GM18867 (cell line): ENCODE measurements at regions not wholly inside any gene's neighbourhood (a gene's known extent, or its start where the extent isn't known, plus 50 kb on each side); places are given as distances from the start of the nearest gene placed in this dataset.
A peak's percentile ranks its signal among the peaks of the same experiment; 100 is the strongest.

Source experiments
- ATAC-seq: cut with Tn5 transposase; IDR thresholded peaks from one replicate; pipeline ENCODE4 v1.9.1; 2021; ENCODE audit warnings: mild to moderate bottlenecking, moderate library complexity; ENCODE audit not compliant: unreplicated experiment

DNA sequence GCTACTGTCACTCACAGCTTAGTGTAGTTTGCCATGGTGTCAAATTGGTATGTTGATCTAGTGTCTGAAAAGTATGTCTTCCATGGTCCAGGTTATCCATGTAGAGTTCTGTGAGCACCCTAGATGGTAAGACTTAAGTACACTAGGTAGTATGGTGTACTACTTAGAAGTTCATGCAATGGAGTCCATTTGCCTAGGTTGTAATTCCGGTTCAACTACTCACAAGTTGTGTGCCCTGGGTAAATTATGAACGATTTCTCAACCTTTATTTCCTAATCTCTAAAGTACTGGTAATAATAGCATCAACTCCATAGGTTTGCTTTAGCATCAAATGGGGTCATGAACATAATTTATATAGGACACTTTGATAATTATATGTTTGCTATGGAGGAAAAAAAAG is 666.2 kb upstream of the CELF2 start:
- ATAC-seq: no peak

DNA sequence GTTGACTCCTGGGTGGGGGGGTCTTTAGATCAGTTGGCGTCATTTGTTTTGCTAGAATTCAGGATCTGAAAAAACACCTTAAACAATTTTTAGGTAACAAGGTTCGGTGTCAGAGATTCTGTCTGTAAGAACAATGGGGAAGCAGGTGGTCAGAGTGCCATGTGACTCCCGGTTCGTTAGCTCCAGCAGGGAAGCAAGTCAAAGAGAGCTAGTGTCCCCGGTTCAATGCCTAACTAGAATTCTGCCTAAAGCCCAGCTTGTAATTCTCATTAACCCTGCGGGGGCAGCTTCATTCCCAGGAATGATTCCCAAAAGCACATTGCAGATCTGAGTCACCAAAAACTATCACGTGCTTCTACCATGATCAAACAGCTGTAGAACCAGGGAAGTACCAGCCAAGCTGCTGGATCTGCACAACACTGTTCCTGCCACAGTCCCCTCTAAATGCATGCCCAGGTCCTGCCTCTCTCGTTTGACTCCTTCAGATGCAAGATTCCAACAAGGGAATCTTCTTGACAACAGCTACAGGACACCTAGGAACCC is 664.3 kb upstream of the CELF2 start:
- no peak for ATAC-seq

DNA sequence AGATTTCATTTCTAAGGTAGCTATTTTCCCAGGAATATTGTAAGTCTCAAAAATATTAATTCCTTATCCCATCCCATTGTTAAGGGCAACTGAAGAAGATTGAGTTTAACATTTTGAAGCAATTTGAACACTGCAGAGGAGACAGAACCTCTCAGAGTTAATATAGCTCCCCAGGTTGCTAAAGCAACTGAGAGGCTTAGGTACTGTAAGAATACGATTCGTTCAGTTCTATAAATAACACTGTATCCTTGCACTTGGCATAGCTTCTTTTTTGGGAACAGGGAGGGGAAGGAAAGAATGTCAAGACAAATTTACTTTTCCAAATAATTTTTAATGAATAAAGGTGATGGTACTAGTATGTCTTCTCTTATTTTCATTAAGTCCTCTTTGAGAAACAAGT is 658.4 kb upstream of the CELF2 start:
- no peak for ATAC-seq

DNA sequence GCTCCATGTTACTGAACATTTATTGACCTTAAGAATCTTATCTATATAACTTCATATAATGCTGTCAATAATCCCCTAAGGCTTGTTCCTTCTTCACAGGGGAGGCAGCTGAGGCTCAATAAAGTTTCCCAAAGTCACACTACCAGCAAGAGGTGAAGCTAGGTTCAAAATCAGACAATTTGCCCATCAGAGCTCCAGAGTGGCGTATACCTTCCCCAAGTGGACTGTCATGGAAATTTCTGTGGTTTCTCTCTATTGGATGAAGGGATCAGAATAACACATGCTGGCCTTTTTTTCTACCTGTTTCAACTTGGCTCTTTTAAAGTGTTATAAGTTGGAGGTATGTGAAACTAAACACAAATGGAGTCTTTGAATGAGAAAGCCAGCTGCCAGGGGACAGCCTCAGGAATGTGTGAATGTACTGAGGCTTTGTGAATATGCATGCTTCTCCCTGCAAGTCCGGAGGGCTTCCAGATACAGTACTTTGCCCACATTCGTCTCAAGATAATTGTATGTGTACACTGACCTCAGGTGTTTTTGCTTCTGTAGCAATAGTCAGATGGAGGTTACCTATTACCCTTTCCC is 656.3 kb upstream of the CELF2 start:
- no peak for ATAC-seq

DNA sequence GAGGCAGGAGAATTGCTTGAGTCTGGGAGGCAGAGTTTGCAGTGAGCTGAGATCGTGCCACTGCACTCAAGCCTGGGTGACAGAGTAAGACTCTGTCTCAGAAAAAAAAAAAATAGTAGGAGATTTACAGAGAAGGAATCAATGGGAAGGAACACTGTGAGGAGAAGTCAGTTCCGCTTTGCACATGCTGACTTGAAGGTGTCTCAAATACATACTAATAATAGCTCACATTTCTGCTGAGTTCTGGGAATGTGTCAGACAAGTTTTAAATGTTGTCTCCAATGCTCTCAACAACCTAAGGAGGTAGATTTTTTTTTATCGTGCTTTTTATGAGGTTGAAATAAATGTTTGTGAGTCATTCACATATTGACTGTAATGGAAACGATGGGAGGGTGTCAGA is 654.9 kb upstream of the CELF2 start:
- no peak for ATAC-seq

DNA sequence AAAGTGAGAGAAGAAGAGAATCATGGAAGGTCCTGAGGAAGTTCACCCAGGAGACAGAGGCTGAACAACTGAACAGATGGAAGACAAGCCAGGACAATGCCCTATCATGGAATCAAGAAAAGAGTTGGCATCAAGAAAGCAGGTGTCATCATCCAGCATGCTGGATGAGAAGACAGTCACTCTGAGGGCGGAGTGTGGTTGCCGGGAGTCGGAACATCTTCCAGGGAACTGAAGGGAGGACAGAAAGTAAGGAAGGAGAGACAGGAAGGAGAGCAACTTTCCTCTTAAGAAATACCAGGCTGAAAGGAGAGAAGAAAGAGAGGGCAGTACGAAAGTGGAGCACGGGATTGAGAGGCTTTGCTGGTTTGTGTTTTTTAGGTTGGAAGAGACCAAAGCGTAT is 654.5 kb upstream of the CELF2 start:
- no peak for ATAC-seq

DNA sequence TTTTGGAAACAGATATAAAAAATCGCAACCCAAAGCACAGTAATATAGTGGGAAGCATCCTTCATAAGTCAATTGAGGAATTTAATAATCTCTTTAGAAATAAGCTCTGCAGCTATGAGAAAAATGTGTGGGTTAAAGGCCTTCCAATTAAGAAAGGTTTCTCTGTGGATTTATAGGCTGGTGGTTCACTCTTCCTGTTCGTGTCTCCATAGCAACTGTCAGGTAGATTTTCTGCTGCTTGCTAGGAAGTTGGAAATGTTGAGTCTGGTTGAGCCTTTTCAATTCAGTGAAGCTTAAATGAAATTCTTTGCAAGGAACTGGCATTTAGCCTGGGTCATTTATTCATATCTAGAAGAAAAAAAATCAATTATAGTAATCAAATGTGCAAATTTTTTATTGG is 652.8 kb upstream of the CELF2 start:
- no peak for ATAC-seq

DNA sequence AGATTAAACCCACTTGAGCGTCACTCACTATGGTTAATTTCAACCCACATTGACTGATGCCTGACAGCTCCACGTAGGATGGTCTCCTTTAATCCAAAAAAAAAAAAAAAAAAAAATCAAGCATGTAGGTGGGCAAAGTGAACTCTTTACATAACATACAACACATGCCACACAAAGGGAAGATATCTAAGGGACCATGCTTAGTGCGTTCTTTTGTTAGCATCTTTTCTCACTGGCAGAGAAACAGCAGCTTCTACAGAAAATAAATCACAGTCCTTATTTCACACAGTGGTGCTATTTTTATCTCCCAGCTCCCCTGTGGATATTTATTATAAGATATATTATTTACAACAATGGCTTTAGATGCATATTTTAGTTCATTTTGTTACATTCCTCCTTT is 652.0 kb upstream of the CELF2 start:
- no peak for ATAC-seq

DNA sequence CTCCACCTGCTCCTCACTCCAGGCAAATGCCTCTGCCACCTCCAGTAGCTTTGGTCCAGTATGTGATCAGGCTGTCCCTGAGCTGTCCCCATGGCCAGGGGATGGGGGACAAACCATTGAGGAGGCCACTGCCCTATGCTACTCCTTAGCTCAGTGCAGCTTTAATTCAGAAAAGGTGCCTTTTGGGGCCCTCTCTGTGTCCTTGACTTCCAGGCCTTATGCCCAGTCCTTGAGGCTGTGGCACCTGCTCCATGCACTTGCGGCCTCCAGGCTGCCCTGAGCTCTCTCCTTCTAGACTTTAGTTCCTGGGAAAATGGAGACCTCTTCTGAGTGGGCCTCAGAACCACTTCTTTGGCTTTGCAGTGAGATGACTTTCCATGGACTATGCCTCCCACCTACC is 650.8 kb upstream of the CELF2 start:
- no peak for ATAC-seq

DNA sequence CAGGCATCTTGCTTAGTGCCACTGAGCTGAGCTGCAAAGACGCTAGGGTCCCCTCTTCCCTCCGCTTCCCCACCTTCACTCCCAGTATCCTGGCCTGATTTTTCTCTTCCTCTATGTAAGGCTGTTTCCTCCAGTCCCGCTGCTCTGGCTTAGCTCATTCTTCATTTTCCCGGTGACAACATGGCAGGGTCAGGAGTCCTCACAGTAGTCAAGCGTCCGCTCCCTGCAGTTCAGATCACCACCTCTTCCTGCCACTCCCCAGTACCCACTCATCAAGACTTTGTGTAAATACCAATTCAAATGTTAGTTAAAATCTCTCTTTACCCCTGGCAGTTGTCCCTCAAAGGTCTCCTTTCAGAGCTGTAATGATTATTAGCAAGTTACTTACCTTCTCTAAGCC is 650.4 kb upstream of the CELF2 start:
- no peak for ATAC-seq

DNA sequence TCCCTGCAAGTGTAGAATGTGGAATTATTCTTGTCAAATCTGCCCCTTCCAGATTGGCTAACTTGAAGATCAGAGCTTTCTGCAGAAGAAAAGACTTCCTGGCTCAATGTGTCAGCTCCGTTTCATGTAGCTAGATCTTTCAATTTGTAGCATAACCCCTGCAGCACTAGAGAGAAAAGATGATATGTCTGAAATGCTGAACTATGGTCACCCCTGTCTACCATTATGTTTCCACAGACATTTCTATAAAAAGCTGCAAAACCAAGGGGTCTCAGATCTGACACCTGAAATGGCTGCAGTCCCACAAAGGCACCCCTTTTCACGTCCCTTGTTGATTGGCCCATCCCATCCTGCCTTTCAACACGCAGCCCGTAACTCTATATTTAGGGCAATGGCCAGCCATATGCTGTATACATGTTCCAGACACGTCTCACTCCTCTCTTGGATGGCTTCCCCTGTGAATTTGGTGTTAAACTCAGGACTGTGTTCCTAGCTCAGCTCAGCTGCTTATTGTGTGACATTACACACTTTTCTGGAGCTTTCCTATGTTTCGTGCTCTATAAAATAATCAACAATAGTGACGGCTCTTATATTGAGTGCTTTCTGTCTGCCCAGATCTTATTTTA is 648.6 kb upstream of the CELF2 start:
- no peak for ATAC-seq

DNA sequence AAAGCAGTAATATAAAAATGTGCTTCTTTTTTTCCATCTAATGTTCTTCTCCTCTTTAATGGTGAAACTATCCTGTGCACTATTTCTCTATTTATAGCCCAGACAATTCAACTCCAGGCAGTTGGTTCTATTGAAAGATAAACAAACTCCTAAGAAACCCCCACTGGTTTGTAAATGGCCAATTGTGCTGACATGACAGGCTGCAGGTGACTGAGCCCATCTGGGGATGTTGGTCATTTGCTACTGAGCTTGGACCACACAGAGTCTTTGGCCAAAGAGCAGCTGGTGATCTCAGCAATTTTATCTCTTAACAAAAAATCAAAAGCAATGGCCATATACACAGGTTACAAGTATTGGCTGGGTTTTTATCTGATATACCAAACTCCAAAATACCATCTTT is 631.8 kb upstream of the CELF2 start:
- no peak for ATAC-seq

DNA sequence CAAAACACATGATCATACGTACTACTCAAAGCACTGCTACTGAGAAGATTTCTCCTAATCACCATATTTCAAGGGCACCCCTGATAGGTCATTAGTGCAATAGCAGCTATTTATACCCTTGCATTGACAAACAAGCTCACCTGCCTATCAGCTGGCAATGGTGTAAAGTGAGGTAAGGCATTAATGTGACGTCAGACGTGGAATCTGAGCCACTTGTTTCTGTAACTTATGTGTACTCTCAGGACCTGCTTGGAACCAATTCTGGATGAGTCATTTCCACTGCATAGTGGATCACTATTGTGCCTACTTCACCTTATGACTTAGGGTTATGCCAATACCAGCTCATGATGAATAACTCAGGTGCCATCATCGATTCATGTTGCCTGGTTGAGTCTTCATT is 628.5 kb upstream of the CELF2 start:
- ATAC-seq: no peak

DNA sequence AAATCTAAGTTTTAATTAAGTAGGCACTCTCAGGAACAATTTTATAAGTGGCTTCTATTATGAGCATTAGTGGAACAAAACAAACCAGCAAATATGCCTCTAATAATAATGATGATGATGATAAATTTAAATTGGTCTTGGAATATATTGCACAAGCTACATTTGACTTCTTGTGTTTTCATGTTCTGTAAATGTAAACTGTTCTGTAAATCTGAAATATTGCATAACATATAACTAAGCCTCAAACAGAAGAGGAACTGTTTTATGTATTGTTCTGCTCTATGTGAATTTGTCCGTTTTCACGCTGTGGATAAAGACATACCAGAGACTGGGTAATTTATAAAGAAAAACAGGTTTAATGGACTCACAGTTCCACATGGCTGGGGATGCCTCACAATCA is 625.2 kb upstream of the CELF2 start:
- ATAC-seq: no peak

DNA sequence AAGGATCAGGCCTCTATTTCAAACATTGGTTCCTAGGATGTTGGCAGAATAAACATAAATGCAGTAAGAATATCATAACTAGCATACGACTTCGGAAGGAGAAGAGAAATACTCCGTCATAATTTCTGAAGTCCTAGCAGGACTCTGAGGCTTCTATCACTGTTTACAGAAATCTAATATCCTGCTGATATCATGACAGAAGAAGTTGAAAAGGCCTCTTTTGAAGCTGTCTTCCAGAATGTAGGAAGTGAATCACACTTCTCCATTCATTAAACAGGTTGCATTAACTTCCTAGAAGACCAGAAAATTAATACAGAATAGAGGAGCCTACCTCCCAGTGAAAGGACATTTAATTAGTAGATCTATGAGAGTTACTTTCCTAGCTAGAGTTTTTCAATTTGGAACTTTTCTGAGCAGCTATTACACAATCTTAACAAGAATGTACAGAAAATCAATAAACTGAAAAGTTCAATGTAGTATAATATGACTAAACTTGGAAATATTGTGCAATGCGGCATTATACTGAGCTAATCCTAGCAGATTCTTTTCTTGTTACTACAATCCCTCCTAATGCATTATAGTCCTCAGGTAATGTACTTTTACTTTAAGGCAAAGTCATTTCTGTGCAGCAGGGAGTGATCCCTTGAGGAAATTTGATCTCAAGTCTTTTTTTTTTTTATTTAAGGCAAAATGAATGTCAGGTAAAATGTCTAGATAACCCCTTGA is 622.6 kb upstream of the CELF2 start:
- no peak for ATAC-seq

DNA sequence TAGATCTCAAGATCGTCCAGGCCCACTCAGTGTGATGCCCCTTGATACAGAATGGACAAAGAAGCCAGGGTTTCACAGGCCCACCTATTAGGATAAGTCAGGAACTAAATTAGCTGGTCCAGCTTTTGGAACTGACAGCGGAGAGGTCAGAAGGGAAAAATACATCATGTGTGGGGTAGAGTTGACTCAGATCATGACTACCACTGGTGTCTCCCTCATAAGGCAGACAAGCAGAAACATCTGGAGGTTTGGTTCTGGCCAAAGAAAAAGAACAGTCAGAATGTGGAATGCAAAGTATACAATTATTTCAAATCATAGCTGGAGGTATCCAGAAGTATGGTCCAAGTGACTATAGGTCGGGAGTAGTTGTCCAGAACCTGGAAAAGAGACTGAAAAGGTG is 621.1 kb upstream of the CELF2 start:
- ATAC-seq: no peak

DNA sequence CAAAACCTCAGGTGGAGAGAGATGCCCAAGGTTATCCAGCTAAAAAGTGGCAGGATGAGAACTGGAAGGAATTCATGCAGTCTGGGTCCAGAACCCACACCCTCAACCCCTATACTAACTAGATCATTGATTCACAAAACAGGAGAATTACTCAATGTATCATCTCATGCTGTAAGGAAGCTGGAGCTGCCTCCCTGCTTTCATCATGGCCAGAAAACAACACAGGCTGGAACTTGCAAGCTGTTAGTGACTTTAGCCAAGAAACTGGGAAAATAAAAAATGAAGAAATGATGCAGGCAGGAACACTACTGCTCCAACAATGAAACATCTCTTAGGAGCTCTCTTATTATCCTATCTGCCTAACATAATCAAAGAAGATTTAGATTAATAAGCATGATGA is 619.8 kb upstream of the CELF2 start:
- ATAC-seq: no peak

DNA sequence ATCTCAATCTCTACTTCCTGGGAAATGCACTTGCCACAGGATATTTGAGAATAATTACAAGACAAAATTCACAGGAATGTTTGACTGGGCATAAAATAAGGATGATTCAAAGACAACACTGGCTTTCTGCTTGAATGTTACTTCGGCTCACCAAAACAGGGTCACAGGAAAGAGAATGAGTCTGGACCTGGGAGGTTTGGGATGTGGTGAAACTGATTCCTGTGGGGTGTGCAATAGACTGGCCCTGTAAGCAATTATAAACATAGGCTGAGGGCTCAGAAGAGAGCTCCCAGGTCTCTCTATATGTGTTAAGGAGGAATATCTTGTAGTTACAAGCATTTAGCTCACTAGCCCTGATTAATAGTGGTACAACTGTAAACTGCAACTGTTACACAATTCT is 613.9 kb upstream of the CELF2 start:
- ATAC-seq: no peak

DNA sequence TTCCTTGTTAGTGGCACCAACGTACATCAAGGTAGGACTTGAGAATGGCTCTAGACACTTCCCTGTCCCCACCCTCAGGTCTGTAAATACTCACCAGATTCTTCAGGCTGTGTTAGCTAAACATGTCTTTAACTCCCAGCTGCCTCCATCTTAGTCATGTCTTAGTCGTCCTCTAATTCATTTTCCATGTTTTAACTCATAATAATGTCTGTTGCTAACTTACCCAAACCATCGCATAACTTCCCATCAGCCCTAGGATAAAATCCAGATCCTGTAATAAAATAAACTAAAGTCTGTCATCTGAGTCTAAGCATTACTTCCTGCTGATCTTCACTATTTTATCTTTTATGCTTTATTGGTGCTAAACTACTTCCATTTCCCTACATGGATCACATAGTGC is 600.0 kb upstream of the CELF2 start:
- no peak for ATAC-seq

DNA sequence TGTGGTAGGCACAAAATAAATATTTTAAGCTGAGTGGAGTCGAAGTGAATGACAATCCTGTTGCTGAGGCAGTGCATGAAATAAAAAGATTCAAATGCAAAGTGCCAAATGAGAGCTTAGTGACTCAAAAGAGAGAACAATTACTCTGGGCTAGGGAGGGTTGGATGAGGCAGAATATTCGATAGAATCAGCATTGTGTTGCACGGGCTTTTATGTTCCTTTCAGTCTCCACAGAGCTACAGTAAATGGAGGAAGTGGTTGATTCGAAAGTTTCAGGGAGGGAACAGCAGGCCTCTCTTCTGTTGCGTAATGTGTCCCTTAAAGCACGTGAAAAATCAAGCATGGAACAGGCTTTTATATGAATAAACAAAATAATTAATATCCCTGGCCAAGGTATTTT is 599.3 kb upstream of the CELF2 start:
- ATAC-seq: peak; percentile 98

DNA sequence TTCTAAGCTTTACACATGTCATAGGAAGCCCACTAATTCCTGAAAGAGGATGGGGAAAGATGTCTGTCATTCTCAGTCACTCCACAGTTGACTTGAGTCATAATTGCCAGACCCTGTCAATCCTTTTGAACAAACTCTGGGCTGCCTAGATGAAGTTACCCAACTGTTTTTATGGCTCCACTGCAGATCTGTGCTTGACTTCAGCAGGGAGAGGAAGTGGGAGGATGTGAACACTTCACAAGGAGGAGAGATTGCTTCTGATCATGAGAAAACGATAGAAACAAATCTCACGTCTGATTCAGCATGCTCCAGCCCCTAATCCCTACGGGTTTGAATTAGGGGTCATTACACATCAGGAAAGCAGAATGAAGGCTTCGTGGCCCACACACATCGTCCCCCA is 596.6 kb upstream of the CELF2 start:
- no peak for ATAC-seq

DNA sequence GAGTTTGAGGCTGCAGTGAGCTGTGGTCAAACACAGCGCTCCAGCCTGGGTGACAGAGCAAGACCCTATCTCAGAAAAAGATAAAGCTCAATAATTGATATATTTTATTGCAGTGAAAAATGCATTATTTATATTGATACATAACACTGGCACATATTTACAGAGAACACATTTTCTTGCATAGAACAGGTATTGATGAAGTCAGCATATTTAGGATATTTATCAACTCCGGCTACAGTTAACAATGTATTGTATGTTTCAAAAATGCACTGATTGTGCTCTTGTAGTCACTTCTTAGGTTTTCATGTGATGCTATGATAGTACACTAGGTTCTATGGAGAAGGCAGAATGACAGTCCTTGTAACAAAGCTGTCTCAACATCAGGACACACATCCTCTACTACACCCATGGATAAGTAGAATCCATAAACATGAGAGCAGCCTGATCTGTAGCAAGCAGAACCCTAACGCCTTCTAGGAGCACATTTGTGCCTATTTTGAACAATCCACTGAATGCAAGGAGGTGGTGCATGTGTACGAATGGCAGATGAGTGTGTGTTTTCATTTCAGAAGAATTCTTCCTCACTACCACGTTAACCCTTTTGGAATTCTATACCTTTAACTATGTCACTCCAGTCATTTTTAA is 586.1 kb upstream of the CELF2 start:
- no peak for ATAC-seq
